ENCODE measurements at regions not wholly inside any gene's neighbourhood (a gene's known extent, or its start where the extent isn't known, plus 50 kb on each side); places are given as distances from the start of the nearest gene placed in this dataset.

DNA sequence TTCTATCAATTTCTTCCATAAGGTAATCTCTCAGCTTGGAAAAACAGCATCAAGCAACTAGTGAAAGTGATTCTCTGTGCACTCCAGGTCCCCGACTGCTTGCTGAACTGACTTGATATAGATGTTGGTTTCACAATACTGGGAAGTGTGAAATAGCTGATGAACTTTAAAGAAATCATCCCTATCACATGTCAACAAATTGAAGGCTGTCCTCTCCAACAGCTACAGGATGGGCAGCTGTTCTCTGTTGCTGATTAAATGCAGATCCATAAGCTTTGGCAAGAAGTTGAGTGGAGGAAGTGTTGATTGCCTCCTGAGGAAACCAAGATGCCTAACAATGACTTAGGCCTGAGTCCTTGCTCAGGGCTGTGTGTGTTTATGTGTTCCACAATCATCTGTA is 130.4 kb upstream of the GDF10 start:
- Mint-ChIP-seq H3K9me3 (ENCODE audit: low read depth) (peaks cover 16% of the 10 kb centered on the region), H3K4me1 (ENCODE audit: low read depth) (peaks cover 32% of the 10 kb centered on the region)

DNA sequence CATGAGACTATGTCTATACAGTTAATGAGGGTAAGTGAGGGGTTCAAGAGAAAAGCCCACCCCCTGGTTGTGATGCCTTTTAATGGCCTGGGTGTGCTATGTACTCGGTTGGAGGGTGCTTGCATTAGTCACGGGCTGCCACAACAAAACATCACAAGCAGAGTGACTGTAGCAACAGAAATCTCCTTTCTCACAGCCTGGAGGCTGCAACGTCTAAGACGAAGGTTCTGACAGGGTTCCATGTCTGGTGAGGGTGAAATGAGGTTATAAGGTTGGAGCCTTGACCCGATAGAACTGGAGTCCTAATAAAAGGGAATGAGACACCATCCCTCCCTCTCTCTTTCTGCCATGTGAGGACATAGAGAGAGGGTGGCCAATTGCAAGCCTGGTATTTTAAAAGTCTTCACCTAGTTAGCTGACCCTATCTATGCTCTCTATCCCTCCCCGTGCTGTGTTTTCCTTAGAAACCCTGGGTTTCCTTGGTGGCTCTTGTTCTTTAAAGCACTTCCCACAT is 126.0 kb upstream of the GDF10 start:
- Mint-ChIP-seq H3K27ac (ENCODE audit: unreplicated experiment) (no peak overlapping the region), H3K4me1 (ENCODE audit: low read depth) (no peaks in the 10 kb centered on the region), H3K27me3 (ENCODE audit: low read depth) (no peaks in the 10 kb centered on the region)

More for the DNA sequence above, 130.4 kb upstream of the GDF10 start:
- TF ChIP-seq, protein P1, sequence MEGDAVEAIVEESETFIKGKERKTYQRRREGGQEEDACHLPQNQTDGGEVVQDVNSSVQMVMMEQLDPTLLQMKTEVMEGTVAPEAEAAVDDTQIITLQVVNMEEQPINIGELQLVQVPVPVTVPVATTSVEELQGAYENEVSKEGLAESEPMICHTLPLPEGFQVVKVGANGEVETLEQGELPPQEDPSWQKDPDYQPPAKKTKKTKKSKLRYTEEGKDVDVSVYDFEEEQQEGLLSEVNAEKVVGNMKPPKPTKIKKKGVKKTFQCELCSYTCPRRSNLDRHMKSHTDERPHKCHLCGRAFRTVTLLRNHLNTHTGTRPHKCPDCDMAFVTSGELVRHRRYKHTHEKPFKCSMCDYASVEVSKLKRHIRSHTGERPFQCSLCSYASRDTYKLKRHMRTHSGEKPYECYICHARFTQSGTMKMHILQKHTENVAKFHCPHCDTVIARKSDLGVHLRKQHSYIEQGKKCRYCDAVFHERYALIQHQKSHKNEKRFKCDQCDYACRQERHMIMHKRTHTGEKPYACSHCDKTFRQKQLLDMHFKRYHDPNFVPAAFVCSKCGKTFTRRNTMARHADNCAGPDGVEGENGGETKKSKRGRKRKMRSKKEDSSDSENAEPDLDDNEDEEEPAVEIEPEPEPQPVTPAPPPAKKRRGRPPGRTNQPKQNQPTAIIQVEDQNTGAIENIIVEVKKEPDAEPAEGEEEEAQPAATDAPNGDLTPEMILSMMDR (IDR thresholded peaks at IDR 0.05) = no peak
- no peak for DNase-seq (ENCODE audit: low spot score)
- no peaks in the 10 kb centered on the region for H3K27me3 Mint-ChIP-seq (ENCODE audit: low read depth)
- no peaks in the 10 kb centered on the region for H3K36me3 Mint-ChIP-seq (ENCODE audit: low read depth)
- H3K4me3 Mint-ChIP-seq (ENCODE audit: unreplicated experiment) = no peak overlapping the region
- no peak overlapping the region for H3K27ac Mint-ChIP-seq (ENCODE audit: unreplicated experiment)

DNA sequence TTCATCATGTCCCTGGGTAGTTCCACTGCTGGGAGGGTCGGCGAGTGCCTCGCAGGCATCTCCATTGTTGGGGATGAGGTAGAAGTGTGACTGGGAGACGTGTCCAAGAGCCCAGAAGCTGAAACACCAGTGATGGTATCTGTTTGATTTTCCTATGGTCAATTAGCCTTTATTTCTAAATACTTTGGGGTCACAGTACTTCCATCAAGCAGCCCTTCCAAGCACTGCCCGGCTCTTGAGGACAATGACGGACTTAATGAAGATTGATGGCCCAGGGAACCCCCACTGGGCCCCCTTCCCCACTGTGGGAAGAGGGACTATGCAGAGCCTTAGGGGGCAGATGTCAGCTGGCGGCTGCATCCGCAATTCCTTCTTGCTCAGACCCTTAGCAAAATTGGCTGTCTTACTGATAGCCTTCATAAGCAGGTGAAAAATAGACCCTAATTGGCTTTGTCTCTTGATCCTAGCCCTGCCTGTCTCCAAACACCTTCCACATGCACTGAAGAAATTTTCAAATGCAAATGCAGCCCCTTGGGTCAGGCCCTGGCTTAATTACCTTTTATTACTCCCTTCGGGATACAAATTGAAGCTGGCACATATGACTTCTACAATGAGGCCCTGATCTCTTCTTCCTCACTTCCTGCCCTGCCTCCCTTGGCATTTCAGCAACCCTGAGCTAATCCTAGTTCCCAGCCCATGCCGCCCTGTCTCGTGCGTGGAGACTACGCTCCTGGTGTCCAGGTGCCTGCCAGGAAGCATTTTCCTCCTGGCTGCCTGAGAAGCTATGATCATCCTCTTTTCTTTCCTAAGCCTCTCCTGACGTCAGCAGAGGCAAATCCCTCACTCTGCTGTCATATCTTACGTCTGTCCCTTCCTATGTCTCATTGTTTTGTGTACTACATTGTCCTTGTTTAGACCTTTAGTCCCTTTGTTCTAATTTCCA is 124.5 kb upstream of the GDF10 start:
- Mint-ChIP-seq H3K4me1 (ENCODE audit: low read depth) (no peaks in the 10 kb centered on the region), H3K4me3 (ENCODE audit: unreplicated experiment) (no peak overlapping the region), H3K9me3 (ENCODE audit: low read depth) (peaks cover 10% of the 10 kb centered on the region), H3K36me3 (ENCODE audit: low read depth) (no peaks in the 10 kb centered on the region), H3K27ac (ENCODE audit: unreplicated experiment) (no peak overlapping the region), H3K27me3 (ENCODE audit: low read depth) (no peaks in the 10 kb centered on the region)
- TF ChIP-seq, protein P1 (IDR thresholded peaks at IDR 0.05) = no peak
- no peak for DNase-seq (ENCODE audit: low spot score)

More for the DNA sequence above, 126.0 kb upstream of the GDF10 start:
- no peak for DNase-seq (ENCODE audit: low spot score)
- H3K9me3 Mint-ChIP-seq (ENCODE audit: low read depth) = peaks cover 15% of the 10 kb centered on the region
- H3K4me3 Mint-ChIP-seq (ENCODE audit: unreplicated experiment) = no peak overlapping the region
- no peaks in the 10 kb centered on the region for H3K36me3 Mint-ChIP-seq (ENCODE audit: low read depth)
- TF ChIP-seq, protein P1 (IDR thresholded peaks at IDR 0.05) = no peak

DNA sequence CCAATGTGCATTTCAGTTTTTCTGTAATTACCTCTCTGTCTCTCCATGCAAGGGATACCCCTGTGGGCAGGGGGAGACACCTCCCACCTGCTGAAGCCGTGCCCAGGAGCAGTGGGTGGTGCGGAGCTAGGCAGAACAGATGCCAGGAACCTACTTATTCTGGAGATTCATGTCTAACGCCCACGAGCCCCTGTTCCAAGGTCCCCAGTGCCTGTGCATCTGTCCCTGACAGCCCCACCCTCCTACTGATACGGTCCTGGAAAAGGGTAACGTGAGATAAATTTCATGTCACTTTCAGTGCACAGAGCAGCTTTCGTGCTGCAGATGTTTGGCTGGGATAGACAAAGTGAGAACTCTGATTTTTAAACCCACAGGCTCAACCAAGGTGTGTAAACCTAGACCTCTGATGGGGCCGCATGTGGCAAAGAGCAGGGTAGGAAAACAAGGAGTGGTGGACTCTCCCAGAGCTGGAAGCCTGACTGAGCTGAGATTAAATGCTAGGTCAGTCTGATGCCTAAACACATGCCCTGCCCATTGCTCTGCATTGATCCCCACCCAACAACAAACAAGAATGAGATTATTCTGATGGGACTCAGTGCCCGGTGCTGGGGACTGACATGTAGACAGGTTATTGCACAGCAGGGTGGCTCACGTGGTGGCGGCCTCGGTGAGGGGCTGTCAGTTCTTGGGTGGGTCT is 123.6 kb upstream of the GDF10 start:
- Mint-ChIP-seq H3K36me3 (ENCODE audit: low read depth) (no peaks in the 10 kb centered on the region), H3K27me3 (ENCODE audit: low read depth) (no peaks in the 10 kb centered on the region), H3K9me3 (ENCODE audit: low read depth) (peaks cover 4% of the 10 kb centered on the region), H3K4me3 (ENCODE audit: unreplicated experiment) (no peak overlapping the region), H3K27ac (ENCODE audit: unreplicated experiment) (no peak overlapping the region), H3K4me1 (ENCODE audit: low read depth) (no peaks in the 10 kb centered on the region)
- TF ChIP-seq, protein P1 (IDR thresholded peaks at IDR 0.05) = no peak
- DNase-seq (ENCODE audit: low spot score) = no peak
